K562 (cell line): ENCODE measurements at regions not wholly inside any gene's neighbourhood (a gene's known extent, or its start where the extent isn't known, plus 50 kb on each side); places are given as distances from the start of the nearest gene placed in this dataset.

Source experiments
- GTF2F1 ChIP-seq: IDR thresholded peaks from 2 replicates; pipeline ENCODE4 v1.6.1; 2011; ENCODE audit warnings: low read depth, low read length, improper control_type of control experiment
- SIX5 ChIP-seq, 2 experiments: IDR thresholded peaks; 2 replicates each; pipeline ENCODE4 v1.6.1; 2011; ENCODE audit warnings: low read length in 2 of 2, borderline replicate concordance in 1 of 2, low read depth in 1 of 2, mild to moderate bottlenecking in 1 of 2, moderate library complexity in 1 of 2; ENCODE audit not compliant: insufficient read depth in 1 of 2
- ZBTB1 ChIP-seq: sonication (generic); formaldehyde crosslinking; IDR thresholded peaks from 2 replicates; pipeline ENCODE4 v1.8.1; 2023; ENCODE audit warnings: missing genetic modification reagents, low read depth, mild to moderate bottlenecking, borderline replicate concordance
- ZBTB7A ChIP-seq: IDR thresholded peaks from 2 replicates; pipeline ENCODE4 v1.6.1; 2011; ENCODE audit warnings: low read depth, mild to moderate bottlenecking, low read length, moderate library complexity, borderline replicate concordance; ENCODE audit not compliant: control insufficient read depth
- ZFX ChIP-seq: sonication (generic); formaldehyde crosslinking; IDR thresholded peaks from 2 replicates; pipeline ENCODE4 v1.8.0; 2022; ENCODE audit warnings: mild to moderate bottlenecking, missing genetic modification reagents, moderate library complexity
- ZNF124 ChIP-seq: sonication (generic); formaldehyde crosslinking; IDR thresholded peaks from 2 replicates; pipeline ENCODE4 v1.8.1; 2022; ENCODE audit warnings: missing genetic modification reagents
- ZNF316 ChIP-seq: fragments of 450-650 bp; IDR thresholded peaks from 2 replicates; pipeline ENCODE4 v1.6.1; 2016
- ZNF324 ChIP-seq: fragments of 250-450 bp; sonication (Bioruptor Pico); IDR thresholded peaks from 2 replicates; pipeline ENCODE4 v1.4.0; 2020; ENCODE audit warnings: mild to moderate bottlenecking
- TF ChIP-seq, protein P1 (sequence below), 3 experiments: fragments of 200-800 bp in 1 of 3; fragments of 250-450 bp in 1 of 3; fragments of 450-650 bp in 1 of 3; sonication (Bioruptor Pico) in 1 of 3; sonication (Bioruptor generic) in 1 of 3; formaldehyde crosslinking in 1 of 3; IDR thresholded peaks; 2 replicates each; pipeline versions ENCODE4 v1.6.1 to v1.8.0; 2016 to 2022; ENCODE audit warnings: mild to moderate bottlenecking in 2 of 3, missing genetic modification characterization in 2 of 3, missing compliant biosample characterization in 1 of 3, moderate library complexity in 1 of 3
- TF ChIP-seq, protein P2 (sequence below): fragments of 250-450 bp; sonication (Bioruptor Pico); IDR thresholded peaks from 2 replicates; pipeline ENCODE4 v1.4.0; 2020; ENCODE audit warnings: mild to moderate bottlenecking, moderate library complexity
- TF ChIP-seq, protein P3 (sequence below), 2 experiments: fragments of 450-650 bp in 1 of 2; sonication (generic) in 1 of 2; formaldehyde crosslinking in 1 of 2; IDR thresholded peaks; 2 replicates each; pipeline versions ENCODE4 v1.7.1 to v1.9.0; 2016 to 2022; ENCODE audit warnings: inconsistent platforms in 1 of 2, mild to moderate bottlenecking in 1 of 2, missing genetic modification reagents in 1 of 2
- TF ChIP-seq, protein P4 (sequence below): fragments of 250-450 bp; sonication (Bioruptor Pico); IDR thresholded peaks from 2 replicates; pipeline ENCODE4 v1.9.0; 2021; ENCODE audit warnings: mild to moderate bottlenecking

DNA sequence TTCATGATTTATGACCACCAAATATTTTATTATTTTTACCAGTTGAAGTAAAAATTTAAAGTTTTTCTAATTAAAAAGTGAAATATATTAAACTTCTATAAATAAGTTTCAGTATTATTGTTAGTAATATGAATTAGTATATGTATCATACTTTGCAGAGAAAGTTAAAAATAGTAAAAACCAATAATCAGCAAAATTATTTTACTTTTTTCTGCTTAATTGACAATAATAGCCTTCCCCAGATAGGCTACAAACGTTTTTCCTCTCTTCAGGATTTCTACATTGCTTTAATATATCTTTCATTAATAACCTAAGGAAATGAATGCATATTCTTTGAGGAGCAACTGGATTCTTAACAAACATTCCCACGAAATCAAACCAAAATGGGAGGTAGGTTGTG, 543.5 kb downstream of the ETNK1 start (continued):
- TF ChIP-seq, protein P1, sequence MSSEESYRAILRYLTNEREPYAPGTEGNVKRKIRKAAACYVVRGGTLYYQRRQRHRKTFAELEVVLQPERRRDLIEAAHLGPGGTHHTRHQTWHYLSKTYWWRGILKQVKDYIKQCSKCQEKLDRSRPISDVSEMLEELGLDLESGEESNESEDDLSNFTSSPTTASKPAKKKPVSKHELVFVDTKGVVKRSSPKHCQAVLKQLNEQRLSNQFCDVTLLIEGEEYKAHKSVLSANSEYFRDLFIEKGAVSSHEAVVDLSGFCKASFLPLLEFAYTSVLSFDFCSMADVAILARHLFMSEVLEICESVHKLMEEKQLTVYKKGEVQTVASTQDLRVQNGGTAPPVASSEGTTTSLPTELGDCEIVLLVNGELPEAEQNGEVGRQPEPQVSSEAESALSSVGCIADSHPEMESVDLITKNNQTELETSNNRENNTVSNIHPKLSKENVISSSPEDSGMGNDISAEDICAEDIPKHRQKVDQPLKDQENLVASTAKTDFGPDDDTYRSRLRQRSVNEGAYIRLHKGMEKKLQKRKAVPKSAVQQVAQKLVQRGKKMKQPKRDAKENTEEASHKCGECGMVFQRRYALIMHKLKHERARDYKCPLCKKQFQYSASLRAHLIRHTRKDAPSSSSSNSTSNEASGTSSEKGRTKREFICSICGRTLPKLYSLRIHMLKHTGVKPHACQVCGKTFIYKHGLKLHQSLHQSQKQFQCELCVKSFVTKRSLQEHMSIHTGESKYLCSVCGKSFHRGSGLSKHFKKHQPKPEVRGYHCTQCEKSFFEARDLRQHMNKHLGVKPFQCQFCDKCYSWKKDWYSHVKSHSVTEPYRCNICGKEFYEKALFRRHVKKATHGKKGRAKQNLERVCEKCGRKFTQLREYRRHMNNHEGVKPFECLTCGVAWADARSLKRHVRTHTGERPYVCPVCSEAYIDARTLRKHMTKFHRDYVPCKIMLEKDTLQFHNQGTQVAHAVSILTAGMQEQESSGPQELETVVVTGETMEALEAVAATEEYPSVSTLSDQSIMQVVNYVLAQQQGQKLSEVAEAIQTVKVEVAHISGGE (CRISPR knock-in tag; IDR thresholded peaks at IDR 0.05), result no peak
- TF ChIP-seq, protein P2, sequence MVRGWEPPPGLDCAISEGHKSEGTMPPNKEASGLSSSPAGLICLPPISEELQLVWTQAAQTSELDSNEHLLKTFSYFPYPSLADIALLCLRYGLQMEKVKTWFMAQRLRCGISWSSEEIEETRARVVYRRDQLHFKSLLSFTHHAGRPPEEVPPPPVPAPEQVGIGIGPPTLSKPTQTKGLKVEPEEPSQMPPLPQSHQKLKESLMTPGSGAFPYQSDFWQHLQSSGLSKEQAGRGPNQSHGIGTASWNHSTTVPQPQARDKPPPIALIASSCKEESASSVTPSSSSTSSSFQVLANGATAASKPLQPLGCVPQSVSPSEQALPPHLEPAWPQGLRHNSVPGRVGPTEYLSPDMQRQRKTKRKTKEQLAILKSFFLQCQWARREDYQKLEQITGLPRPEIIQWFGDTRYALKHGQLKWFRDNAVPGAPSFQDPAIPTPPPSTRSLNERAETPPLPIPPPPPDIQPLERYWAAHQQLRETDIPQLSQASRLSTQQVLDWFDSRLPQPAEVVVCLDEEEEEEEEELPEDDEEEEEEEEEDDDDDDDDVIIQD (CRISPR knock-in tag), result no peak
- TF ChIP-seq, protein P3, sequence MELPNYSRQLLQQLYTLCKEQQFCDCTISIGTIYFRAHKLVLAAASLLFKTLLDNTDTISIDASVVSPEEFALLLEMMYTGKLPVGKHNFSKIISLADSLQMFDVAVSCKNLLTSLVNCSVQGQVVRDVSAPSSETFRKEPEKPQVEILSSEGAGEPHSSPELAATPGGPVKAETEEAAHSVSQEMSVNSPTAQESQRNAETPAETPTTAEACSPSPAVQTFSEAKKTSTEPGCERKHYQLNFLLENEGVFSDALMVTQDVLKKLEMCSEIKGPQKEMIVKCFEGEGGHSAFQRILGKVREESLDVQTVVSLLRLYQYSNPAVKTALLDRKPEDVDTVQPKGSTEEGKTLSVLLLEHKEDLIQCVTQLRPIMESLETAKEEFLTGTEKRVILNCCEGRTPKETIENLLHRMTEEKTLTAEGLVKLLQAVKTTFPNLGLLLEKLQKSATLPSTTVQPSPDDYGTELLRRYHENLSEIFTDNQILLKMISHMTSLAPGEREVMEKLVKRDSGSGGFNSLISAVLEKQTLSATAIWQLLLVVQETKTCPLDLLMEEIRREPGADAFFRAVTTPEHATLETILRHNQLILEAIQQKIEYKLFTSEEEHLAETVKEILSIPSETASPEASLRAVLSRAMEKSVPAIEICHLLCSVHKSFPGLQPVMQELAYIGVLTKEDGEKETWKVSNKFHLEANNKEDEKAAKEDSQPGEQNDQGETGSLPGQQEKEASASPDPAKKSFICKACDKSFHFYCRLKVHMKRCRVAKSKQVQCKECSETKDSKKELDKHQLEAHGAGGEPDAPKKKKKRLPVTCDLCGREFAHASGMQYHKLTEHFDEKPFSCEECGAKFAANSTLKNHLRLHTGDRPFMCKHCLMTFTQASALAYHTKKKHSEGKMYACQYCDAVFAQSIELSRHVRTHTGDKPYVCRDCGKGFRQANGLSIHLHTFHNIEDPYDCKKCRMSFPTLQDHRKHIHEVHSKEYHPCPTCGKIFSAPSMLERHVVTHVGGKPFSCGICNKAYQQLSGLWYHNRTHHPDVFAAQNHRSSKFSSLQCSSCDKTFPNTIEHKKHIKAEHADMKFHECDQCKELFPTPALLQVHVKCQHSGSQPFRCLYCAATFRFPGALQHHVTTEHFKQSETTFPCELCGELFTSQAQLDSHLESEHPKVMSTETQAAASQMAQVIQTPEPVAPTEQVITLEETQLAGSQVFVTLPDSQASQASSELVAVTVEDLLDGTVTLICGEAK (IDR thresholded peaks at IDR 0.05), result no peak
- TF ChIP-seq, protein P3 (CRISPR knock-in tag; IDR thresholded peaks at IDR 0.05), result no peak
- TF ChIP-seq ZBTB7A (no peak), ZBTB1 (CRISPR knock-in tag) (no peak), SIX5 (IDR thresholded peaks at IDR 0.05; ENCODE audit: borderline replicate concordance in 1 of 2, insufficient read depth in 1 of 2, low read depth in 1 of 2, low read length in 2 of 2) (no peak), ZNF124 (no peak), GTF2F1 (no peak), ZNF316 (peak; percentile 71), ZFX (CRISPR knock-in tag) (no peak), ZNF324 (CRISPR knock-in tag) (no peak)
- TF ChIP-seq, protein P4, sequence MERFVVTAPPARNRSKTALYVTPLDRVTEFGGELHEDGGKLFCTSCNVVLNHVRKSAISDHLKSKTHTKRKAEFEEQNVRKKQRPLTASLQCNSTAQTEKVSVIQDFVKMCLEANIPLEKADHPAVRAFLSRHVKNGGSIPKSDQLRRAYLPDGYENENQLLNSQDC, result no peak
